H1 (cell line): ENCODE measurements at regions not wholly inside any gene's neighbourhood (a gene's known extent, or its start where the extent isn't known, plus 50 kb on each side); places are given as distances from the start of the nearest gene placed in this dataset.

ENCODE experiments used
- GTF2F1 ChIP-seq: IDR thresholded peaks from 2 replicates; pipeline ENCODE4 v1.6.1; 2012; ENCODE audit warnings: low read depth, low read length, improper control_type of control experiment, borderline replicate concordance
- SP1 ChIP-seq: IDR thresholded peaks from 2 replicates; pipeline ENCODE4 v1.6.1; 2011; ENCODE audit warnings: low read depth, low read length

- TF ChIP-seq SP1 (no peak), GTF2F1 (no peak)
Observed at GRCh38 chrX:6293716-6294115, 65.0 kb upstream of the NLGN4X start.
